ENCODE measurements at regions not wholly inside any gene's neighbourhood (a gene's known extent, or its start where the extent isn't known, plus 50 kb on each side); places are given as distances from the start of the nearest gene placed in this dataset.

- in situ Hi-C loops (cut with HindIII; ENCODE audit: extremely low pct_ligation_motif_present, low pct_unique_long_range_greater_than_20kb) (no loop called here), intact Hi-C loops (cut with micrococcal nuclease; ENCODE audit: unreplicated experiment) (no loop called here)
- Histone ChIP-seq H3K9me3 (ENCODE audit: low read length) (no peaks in the 10 kb centered on the region), H3K4me2 (ENCODE audit: low read depth, low read length) (no peak overlapping the region), H3K27ac (ENCODE audit: extremely low read length, insufficient read depth, low read length) (no peak overlapping the region), H3K36me3 (replicated peaks in 1 of 2; ENCODE audit: control insufficient read depth in 1 of 2, insufficient read depth in 2 of 2, low read length in 2 of 2) (no peaks in the 10 kb centered on the region), H3K79me2 (ENCODE audit: insufficient read depth, low read length) (no peaks in the 10 kb centered on the region), H3K4me3 (replicated peaks in 1 of 3; ENCODE audit: insufficient read depth in 1 of 3, low read depth in 2 of 3, low read length in 3 of 3) (no peak overlapping the region), H3K4me1 (ENCODE audit: insufficient read depth, low read length) (no peaks in the 10 kb centered on the region), H2AFZ (ENCODE audit: low read length) (no peak overlapping the region), H3K9ac (ENCODE audit: insufficient read depth, low read depth, low read length) (no peak overlapping the region), H4K20me1 (ENCODE audit: insufficient read depth, low read length) (no peaks in the 10 kb centered on the region), H3K27me3 (ENCODE audit: control insufficient read depth in 1 of 2, insufficient read depth in 2 of 2, low read length in 2 of 2) (peaks cover 0 to 18% of the 10 kb centered on the region in 2 experiments; a peak in 3 of 5 replicates)
- WGBS (ENCODE audit: low lambda C conversion rate), result 0% methylated on average over 4 of the region's 4 CpGs
- CTCF ChIA-PET (ENCODE audit: low intra/inter-chr PET ratio, low total read pairs), result no interaction called here
- POLR2A ChIA-PET, result no interaction called here
- peak; percentile 64; the same call in 1 of the 2 replicates for TF ChIP-seq CEBPB (IDR thresholded peaks at IDR 0.05; ENCODE audit: borderline replicate concordance, low read depth, low read length)
- TF ChIP-seq ATF7 (IDR thresholded peaks at IDR 0.05), result peak; percentile 19; the same call in 1 of the 2 replicates
- no peak for TF ChIP-seq ATF7 (CRISPR knock-in tag; IDR thresholded peaks at IDR 0.05)
- TF ChIP-seq DPF2 (CRISPR knock-in tag; IDR thresholded peaks at IDR 0.05; ENCODE audit: borderline replicate concordance, low read depth), result no peak
- BruUV-seq (replicated peaks), result no TSS peak
- no peak for FAIRE-seq
- no peak for DNase-seq (ENCODE audit: low spot score)
- ATAC-seq, result no peak
Measured at GRCh38 chr2:344811-345210, 56.9 kb upstream of the ALKAL2 start.

GRCh38 chr2:343355-343754, 55.5 kb upstream of the ALKAL2 start:
- in situ Hi-C loops (cut with HindIII; ENCODE audit: extremely low pct_ligation_motif_present, low pct_unique_long_range_greater_than_20kb), result no loop called here
- FAIRE-seq, result no peak
- BruUV-seq (replicated peaks), result no TSS peak

More at GRCh38 chr2:343355-343754, 55.5 kb upstream of the ALKAL2 start:
- H3K9ac ChIP-seq (ENCODE audit: insufficient read depth, low read depth, low read length), result no peak overlapping the region
- TF ChIP-seq KLF16 (CRISPR knock-in tag; IDR thresholded peaks at IDR 0.05) (no peak), ETS1 (CRISPR knock-in tag; IDR thresholded peaks at IDR 0.05) (no peak), EZH2 (conservative IDR thresholded peaks at IDR 0.05; ENCODE audit: low read depth, low read length) (no peak), ZNF44 (CRISPR knock-in tag; IDR thresholded peaks at IDR 0.05) (no peak), TAF1 (CRISPR knock-in tag; IDR thresholded peaks at IDR 0.05) (no peak), ZNF382 (CRISPR knock-in tag; IDR thresholded peaks at IDR 0.05; ENCODE audit: borderline replicate concordance) (no peak), ZNF546 (CRISPR knock-in tag; conservative IDR thresholded peaks at IDR 0.05) (no peak), KAT7 (CRISPR knock-in tag; IDR thresholded peaks at IDR 0.05; ENCODE audit: borderline replicate concordance) (no peak), ZNF430 (CRISPR knock-in tag; IDR thresholded peaks at IDR 0.05) (no peak), ZBTB25 (CRISPR knock-in tag; IDR thresholded peaks at IDR 0.05) (no peak)
- no peaks in the 10 kb centered on the region; the same call in 1 of the 2 replicates for H3K9me3 ChIP-seq (ENCODE audit: low read length)
- no peak for ATAC-seq
- H3K27me3 ChIP-seq (ENCODE audit: control insufficient read depth in 1 of 2, insufficient read depth in 2 of 2, low read length in 2 of 2), result peaks cover 0 to 18% of the 10 kb centered on the region in 2 experiments; a peak in 3 of 5 replicates
- POLR2A ChIA-PET, result no interaction called here
- no peak overlapping the region for H3K27ac ChIP-seq (ENCODE audit: extremely low read length, insufficient read depth, low read length)
- no peaks in the 10 kb centered on the region for H3K79me2 ChIP-seq (ENCODE audit: insufficient read depth, low read length)
- no peaks in the 10 kb centered on the region for H3K4me1 ChIP-seq (ENCODE audit: insufficient read depth, low read length)
- no peak for DNase-seq (ENCODE audit: low spot score)
- no peaks in the 10 kb centered on the region for H3K36me3 ChIP-seq (replicated peaks in 1 of 2; ENCODE audit: control insufficient read depth in 1 of 2, insufficient read depth in 2 of 2, low read length in 2 of 2)
- H3K4me2 ChIP-seq (ENCODE audit: low read depth, low read length), result no peak overlapping the region
- intact Hi-C loops (cut with micrococcal nuclease; ENCODE audit: unreplicated experiment), result no loop called here
- H3K4me3 ChIP-seq (replicated peaks in 1 of 3; ENCODE audit: insufficient read depth in 1 of 3, low read depth in 2 of 3, low read length in 3 of 3), result no peak overlapping the region
- CTCF ChIA-PET (ENCODE audit: low intra/inter-chr PET ratio, low total read pairs), result no interaction called here
- H4K20me1 ChIP-seq (ENCODE audit: insufficient read depth, low read length), result no peaks in the 10 kb centered on the region
- no peak overlapping the region for H2AFZ ChIP-seq (ENCODE audit: low read length)
- 10% methylated on average over 5 of the region's 5 CpGs for WGBS (ENCODE audit: low lambda C conversion rate)

Measured in HepG2 (cell line).